GM12878 (cell line): ENCODE measurements at regions not wholly inside any gene's neighbourhood (a gene's known extent, or its start where the extent isn't known, plus 50 kb on each side); places are given as distances from the start of the nearest gene placed in this dataset.

Experiments
- ATAC-seq: fragments of 200-7000 bp; cut with Tn5 transposase; 3 replicates; pipeline ENCODE4 v1.9.1; 2020; ENCODE audit warnings: mild to moderate bottlenecking, moderate library complexity
- BruUV-seq: library from RNA; stranded (reverse); fragments of 400-500 nt; replicated peaks from 2 replicates; lab custom pipeline; 2021; lab: Mats Ljungman, UMichigan
- CTCF ChIA-PET: fragments of 300-600 bp; sonication (Branson Sonifier 250); formaldehyde crosslinking; extraction: SDS; loops from one replicate; lab custom pipeline; 2021; ENCODE audit warnings: inconsistent platforms; lab: Yijun Ruan, JAX
- POLR2A ChIA-PET: fragments of 350-600 bp; formaldehyde crosslinking; extraction: SDS; loops from one replicate; lab custom pipeline; 2021; ENCODE audit warnings: inconsistent platforms; lab: Charles Lee
- RAD21 ChIA-PET: fragments of 300-600 bp; sonication (Branson Sonifier 250); formaldehyde crosslinking; loops from one replicate; lab custom pipeline; 2023; ENCODE audit warnings: antibody characterized with exemption; ENCODE audit not compliant: unreplicated experiment; lab: Charles Lee
- SMC1A ChIA-PET: fragments of 300-600 bp; sonication (Branson Sonifier 250); formaldehyde crosslinking; loops from one replicate; lab custom pipeline; 2023; ENCODE audit not compliant: unreplicated experiment, uncharacterized antibody; lab: Charles Lee
- DNase-seq: peaks from one replicate; pipeline ENCODE4 v3.0.0-alpha.2; 2011; ENCODE audit warnings: low read depth, low spot score
- FAIRE-seq: peaks from 3 replicates; lab custom pipeline; 2011; peaks lifted over from hg19 to GRCh38; lab: Jason Lieb, UNC
- H2AFZ ChIP-seq: 2 replicates; pipeline ENCODE4 v1.6.0; 2011; ENCODE audit warnings: low read depth, low read length, control low read depth; ENCODE audit not compliant: control insufficient read depth
- H3K27ac ChIP-seq: 2 replicates; pipeline ENCODE4 v1.5.1; 2011; ENCODE audit warnings: control low read depth; ENCODE audit not compliant: control insufficient read depth, insufficient read depth
- H3K27me3 ChIP-seq, 2 experiments: replicated peaks in 1 of 2; 2 replicates each; pipeline versions ENCODE4 v1.6.0 to v1.6.1; 2011; ENCODE audit warnings: low read length in 1 of 2; ENCODE audit not compliant: control insufficient read depth in 2 of 2, insufficient read depth in 2 of 2
- H3K36me3 ChIP-seq, 2 experiments: 2 replicates each; pipeline ENCODE4 v1.5.1; 2011; ENCODE audit warnings: low read length in 1 of 2; ENCODE audit not compliant: control insufficient read depth in 2 of 2, insufficient read depth in 2 of 2
- H3K4me1 ChIP-seq: 2 replicates; pipeline ENCODE4 v1.6.1; 2011; ENCODE audit warnings: mild to moderate bottlenecking, low read length, moderate library complexity, mixed read lengths; ENCODE audit not compliant: control insufficient read depth, insufficient read depth
- H3K4me2 ChIP-seq: 2 replicates; pipeline ENCODE4 v1.6.0; 2011; ENCODE audit warnings: control low read depth; ENCODE audit not compliant: control insufficient read depth, insufficient read depth
- H3K4me3 ChIP-seq: fragments of 200-600 bp; sonication (generic); 2 replicates; pipeline ENCODE4 v1.5.1; 2016
- H3K79me2 ChIP-seq: 2 replicates; pipeline ENCODE4 v1.6.0; 2011; ENCODE audit warnings: low read length; ENCODE audit not compliant: control insufficient read depth, insufficient read depth
- H3K9ac ChIP-seq: 2 replicates; pipeline ENCODE4 v1.8.0; 2011; ENCODE audit warnings: low read length, control low read depth, mixed read lengths; ENCODE audit not compliant: control insufficient read depth, insufficient read depth
- H3K9me3 ChIP-seq: replicated peaks from 3 replicates; pipeline ENCODE4 v1.5.1; 2011; ENCODE audit warnings: mild to moderate bottlenecking, low read length; ENCODE audit not compliant: control insufficient read depth, insufficient read depth
- H4K20me1 ChIP-seq: 2 replicates; pipeline ENCODE4 v1.6.0; 2011; ENCODE audit not compliant: control insufficient read depth, insufficient read depth
- BCL3 ChIP-seq: IDR thresholded peaks from 2 replicates; pipeline ENCODE4 v1.6.1; 2011; ENCODE audit warnings: borderline replicate concordance, low read depth, mild to moderate bottlenecking, moderate library complexity, low read length; ENCODE audit not compliant: insufficient read depth, poor library complexity, severe bottlenecking
- CBX3 ChIP-seq: fragments of 200-600 bp; sonication (generic); IDR thresholded peaks from 2 replicates; pipeline ENCODE4 v1.6.1; 2016; ENCODE audit warnings: low read depth, borderline replicate concordance
- CEBPZ ChIP-seq: fragments of 150-350 bp; IDR thresholded peaks from 2 replicates; pipeline ENCODE4 v1.6.1; 2016; ENCODE audit warnings: low read depth, low read length
- CREB1 ChIP-seq: IDR thresholded peaks from 2 replicates; pipeline ENCODE4 v1.6.1; 2012; ENCODE audit warnings: low read depth, mild to moderate bottlenecking, inconsistent platforms
- EED ChIP-seq: sonication (generic); IDR thresholded peaks from 2 replicates; pipeline ENCODE4 v1.6.1; 2016; ENCODE audit warnings: antibody characterized with exemption, low read depth
- FOXM1 ChIP-seq: IDR thresholded peaks from 2 replicates; pipeline ENCODE4 v1.6.1; 2012; ENCODE audit warnings: low read depth, mild to moderate bottlenecking, inconsistent platforms, low read length, moderate library complexity
- IKZF1 ChIP-seq: fragments of 450-650 bp; conservative IDR thresholded peaks from 2 replicates; pipeline ENCODE4 v1.6.1; 2017; ENCODE audit warnings: antibody characterized with exemption, mild to moderate bottlenecking
- KAT2A ChIP-seq: conservative IDR thresholded peaks from 2 replicates; pipeline ENCODE4 v1.6.1; 2011; ENCODE audit warnings: low read depth, low read length; ENCODE audit not compliant: control insufficient read depth
- KDM1A ChIP-seq: fragments of 200-600 bp; sonication (generic); IDR thresholded peaks from 2 replicates; pipeline ENCODE4 v1.6.1; 2016; ENCODE audit warnings: borderline replicate concordance
- NR2C2 ChIP-seq: IDR thresholded peaks from 2 replicates; pipeline ENCODE4 v1.6.1; 2011; ENCODE audit warnings: borderline replicate concordance, low read depth; ENCODE audit not compliant: control insufficient read depth, insufficient read length
- NRF1 ChIP-seq: conservative IDR thresholded peaks from 2 replicates; pipeline ENCODE4 v1.6.1; 2011; ENCODE audit warnings: mild to moderate bottlenecking, low read depth, low read length, improper control_type of control experiment
- PKNOX1 ChIP-seq: fragments of 450-650 bp; IDR thresholded peaks from 2 replicates; pipeline ENCODE4 v1.6.1; 2016; ENCODE audit warnings: mild to moderate bottlenecking
- SMARCA5 ChIP-seq: fragments of 450-650 bp; IDR thresholded peaks from 2 replicates; pipeline ENCODE4 v1.6.1; 2017; ENCODE audit warnings: mild to moderate bottlenecking
- SPI1 ChIP-seq: IDR thresholded peaks from 2 replicates; pipeline ENCODE4 v1.6.1; 2011; ENCODE audit warnings: low read depth, mild to moderate bottlenecking, low read length, moderate library complexity, borderline replicate concordance; ENCODE audit not compliant: insufficient read depth
- SREBF1 ChIP-seq: IDR thresholded peaks from 2 replicates; pipeline ENCODE4 v1.6.1; 2012; ENCODE audit warnings: mild to moderate bottlenecking, low read length
- USF1 ChIP-seq: IDR thresholded peaks from 2 replicates; pipeline ENCODE4 v1.6.1; 2011; ENCODE audit warnings: borderline replicate concordance, low read depth, mild to moderate bottlenecking, moderate library complexity, mixed read lengths, low read length; ENCODE audit not compliant: insufficient read depth; ENCODE audit errors: extremely low read length
- ZNF274 ChIP-seq: IDR thresholded peaks from one replicate; pipeline ENCODE4 v1.8.0; 2011; ENCODE audit not compliant: insufficient read length, insufficient read depth
- ZNF384 ChIP-seq: IDR thresholded peaks from 2 replicates; pipeline ENCODE4 v1.6.1; 2012; ENCODE audit warnings: low read depth, mild to moderate bottlenecking, low read length, improper control_type of control experiment, borderline replicate concordance
- WGBS: methylation state at CpG from one replicate; pipeline ENCODE4 v1.1.6; 2016; ENCODE audit warnings: low lambda C conversion rate; ENCODE audit not compliant: insufficient replicate concordance, insufficient coverage; ENCODE audit errors: missing lambda C conversion rate; 5-methylcytosine and 5-hydroxymethylcytosine counted together
- in situ Hi-C: fragments of 300-500 bp; cut with MboI; formaldehyde crosslinking; loops from 9 replicates; pipeline ENCODE4 v1.14.3; 2018; ENCODE audit warnings: mixed read lengths
- intact Hi-C: fragments of 100-400 bp; cut with micrococcal nuclease; formaldehyde crosslinking; loops from one replicate; pipeline ENCODE4 v1.14.2; 2022; ENCODE audit not compliant: unreplicated experiment

- Histone ChIP-seq H3K4me2 (no peak overlapping the region), H3K9ac (no peak overlapping the region), H3K36me3 (no peaks in the 10 kb centered on the region), H3K27ac (no peak overlapping the region), H3K27me3 (no peaks in the 10 kb centered on the region; a peak in 1 of 4 replicates), H4K20me1 (no peaks in the 10 kb centered on the region), H3K79me2 (no peaks in the 10 kb centered on the region), H3K4me1 (no peaks in the 10 kb centered on the region), H3K4me3 (no peak overlapping the region), H2AFZ (no peak overlapping the region), H3K9me3 (no peaks in the 10 kb centered on the region; the same call in 2 of the 3 replicates)
- RAD21 ChIA-PET, result interaction anchor here (1.2 kb wide), 1 partner anchor 143 kb away, joined by 3 read pairs; no protein-coding TSS in a partner anchor
- WGBS, result 48% methylated on average over 6 of the region's 6 CpGs
- FAIRE-seq (no peak), ATAC-seq (no peak), DNase-seq (no peak)
- POLR2A ChIA-PET, result interaction anchor here (0.6 kb wide), 1 partner anchor 56 kb away, joined by 3 read pairs; no protein-coding TSS in a partner anchor
- no TSS peak for BruUV-seq
- intact Hi-C loops (no loop called here), in situ Hi-C loops (no loop called here)
- SMC1A ChIA-PET, result interaction anchor here (1.1 kb wide), 1 partner anchor 135 kb away, joined by 3 read pairs; no protein-coding TSS in a partner anchor
- no peak for TF ChIP-seq ZNF384
- no peak for TF ChIP-seq FOXM1
- no peak for TF ChIP-seq NRF1
- TF ChIP-seq IKZF1, result no peak
- TF ChIP-seq KAT2A, result no peak
- TF ChIP-seq CBX3, result no peak
- TF ChIP-seq ZNF274, result no peak
- TF ChIP-seq USF1, result no peak
- TF ChIP-seq CREB1, result no peak
- TF ChIP-seq SMARCA5, result no peak
- TF ChIP-seq BCL3, result no peak
- no peak for TF ChIP-seq SREBF1
- no peak for TF ChIP-seq CEBPZ
- TF ChIP-seq EED, result no peak
- TF ChIP-seq KDM1A, result no peak
- TF ChIP-seq NR2C2, result no peak
- TF ChIP-seq PKNOX1, result no peak
- TF ChIP-seq SPI1, result no peak
- CTCF ChIA-PET, result interaction anchor here (0.6 to 1.5 kb wide), 4 partner anchors 8 to 129 kb away, joined by 3 to 4 read pairs (median 4); no protein-coding TSS in a partner anchor
These were observed 251.9 kb upstream of the ZNF32 start for GRCh38 chr10:43900571-43900970.
